Hematopoietic multipotent progenitor cell treated with erythropoietin and hydrocortisone succinate and interleukin-3 and kit ligand, for 6 days (in vitro differentiated cells): ENCODE measurements at regions not wholly inside any gene's neighbourhood (a gene's known extent, or its start where the extent isn't known, plus 50 kb on each side); places are given as distances from the start of the nearest gene placed in this dataset.
A peak's percentile ranks its signal among the peaks of the same experiment; 100 is the strongest.
"Not testable (repeated sequence)": the region's sequence is repeated elsewhere in the genome, so short reads cannot be mapped to it uniquely, and the experiment has no call there.

ENCODE experiments used
- DNase-seq: peaks from one replicate; pipeline ENCODE4 v3.0.0-alpha.2; 2015

GRCh38 chr13:33634546-33634982 is 183.4 kb upstream of the RFC3 start:
- no peak for DNase-seq

DNA sequence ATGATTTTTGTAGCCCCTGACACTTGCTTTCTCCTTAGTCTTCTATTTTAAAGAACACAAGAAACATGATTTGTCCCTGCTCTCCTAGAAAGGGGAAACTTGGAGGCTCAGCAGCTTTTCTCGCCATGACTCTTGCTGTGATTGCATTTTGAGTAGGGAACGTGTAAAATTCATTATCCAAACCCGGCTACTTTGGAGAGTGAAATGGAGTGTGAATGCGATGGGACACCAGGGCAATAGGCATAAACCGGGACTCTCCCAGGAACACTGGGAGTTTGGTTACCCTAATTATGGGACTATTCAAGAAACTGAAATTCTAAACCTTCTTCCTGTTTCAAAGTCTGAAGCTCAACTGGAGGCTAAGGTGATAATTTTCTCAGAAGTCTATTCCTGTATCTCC is 181.7 kb upstream of the RFC3 start:
- DNase-seq: no peak

DNA sequence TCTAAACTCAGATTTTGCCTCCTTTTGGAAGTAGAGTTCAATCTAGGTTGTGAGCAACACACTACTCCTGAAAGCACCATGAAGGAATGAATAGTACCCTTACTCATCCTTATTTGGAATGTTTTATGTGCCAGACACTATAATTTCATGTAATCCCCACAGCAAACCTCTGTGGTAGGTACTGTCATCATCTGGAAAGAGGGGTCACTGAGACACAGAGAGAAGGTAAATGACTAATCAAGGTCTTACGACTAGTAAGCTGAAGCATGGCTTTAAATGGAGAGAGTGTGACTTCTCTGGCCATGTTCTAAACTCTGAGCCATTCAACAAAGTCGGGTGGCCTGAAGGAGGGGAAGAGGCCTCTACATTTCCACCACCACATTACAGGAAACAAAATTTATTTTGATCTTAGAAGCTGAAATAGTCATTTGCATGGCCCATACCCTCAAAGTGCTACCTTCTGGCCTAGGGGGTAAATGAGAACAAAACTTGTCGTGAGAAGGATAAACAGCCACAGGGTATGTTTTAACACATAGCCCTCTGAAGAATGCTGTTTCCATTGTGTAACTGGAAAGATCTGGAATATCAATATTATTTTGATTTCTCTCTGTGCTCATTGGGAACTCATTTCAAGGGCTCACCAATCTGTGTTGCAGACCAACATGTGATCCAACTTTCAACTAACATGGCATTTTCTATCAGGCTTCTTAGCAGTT is 180.8 kb upstream of the RFC3 start:
- DNase-seq: no peak

GRCh38 chr13:33637978-33638743 is 179.8 kb upstream of the RFC3 start:
- no peak for DNase-seq

DNA sequence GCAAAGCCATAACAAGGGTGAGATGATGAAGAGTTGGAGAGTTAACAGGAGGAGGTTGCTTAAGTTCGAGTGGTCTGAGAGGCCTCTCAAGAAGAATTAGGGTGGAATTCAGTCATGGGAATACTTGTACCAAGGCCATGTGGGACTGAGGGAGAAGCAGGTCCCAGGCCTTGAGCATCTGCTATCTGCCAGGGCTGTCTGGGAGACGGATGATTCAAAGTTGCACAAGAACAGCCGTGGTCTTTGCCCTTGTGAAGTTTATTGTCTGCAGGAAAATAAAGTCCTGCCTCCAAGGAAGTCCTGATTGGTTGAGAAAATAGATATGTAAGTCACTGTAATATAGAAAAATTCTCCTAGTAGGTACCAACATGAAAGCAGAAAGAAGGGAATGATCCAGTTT is 178.8 kb upstream of the RFC3 start:
- no peak for DNase-seq

DNA sequence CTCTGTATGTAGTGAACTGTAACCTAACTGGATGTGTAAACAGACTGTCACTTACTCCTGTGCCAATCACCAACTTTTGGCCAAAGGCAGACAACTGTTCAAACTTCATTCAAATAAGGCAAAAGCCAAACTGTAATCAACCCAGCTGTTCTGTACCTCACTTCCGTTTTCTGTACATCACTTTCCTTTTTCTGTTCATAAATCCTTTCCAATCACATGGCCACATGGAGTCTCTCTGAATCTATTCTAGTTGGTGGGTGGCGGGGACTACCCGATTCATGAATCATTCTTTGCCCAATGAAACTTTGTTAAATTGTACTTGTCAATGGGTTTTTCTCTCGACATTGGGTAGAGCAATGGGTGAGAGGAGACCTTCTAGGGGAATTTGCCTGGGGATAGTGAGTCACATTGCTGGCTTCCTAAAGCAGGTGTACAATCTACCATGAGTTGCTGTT is 178.3 kb upstream of the RFC3 start:
- no peak for DNase-seq

- no peak for DNase-seq
These were observed 177.1 kb upstream of the RFC3 start for GRCh38 chr13:33640832-33641231.

- DNase-seq: no peak
These were observed 175.4 kb upstream of the RFC3 start for GRCh38 chr13:33642374-33643065.

- DNase-seq: peak; percentile 3
These were observed 173.1 kb upstream of the RFC3 start for GRCh38 chr13:33644581-33645543.

GRCh38 chr13:33645591-33646554 is 172.1 kb upstream of the RFC3 start:
- no peak for DNase-seq

GRCh38 chr13:33649212-33649878 is 168.6 kb upstream of the RFC3 start:
- no peak for DNase-seq

- DNase-seq: no peak
These were observed 166.2 kb upstream of the RFC3 start for GRCh38 chr13:33651766-33652165.

- no peak for DNase-seq
These were observed 160.7 kb upstream of the RFC3 start for GRCh38 chr13:33657274-33657673.

DNA sequence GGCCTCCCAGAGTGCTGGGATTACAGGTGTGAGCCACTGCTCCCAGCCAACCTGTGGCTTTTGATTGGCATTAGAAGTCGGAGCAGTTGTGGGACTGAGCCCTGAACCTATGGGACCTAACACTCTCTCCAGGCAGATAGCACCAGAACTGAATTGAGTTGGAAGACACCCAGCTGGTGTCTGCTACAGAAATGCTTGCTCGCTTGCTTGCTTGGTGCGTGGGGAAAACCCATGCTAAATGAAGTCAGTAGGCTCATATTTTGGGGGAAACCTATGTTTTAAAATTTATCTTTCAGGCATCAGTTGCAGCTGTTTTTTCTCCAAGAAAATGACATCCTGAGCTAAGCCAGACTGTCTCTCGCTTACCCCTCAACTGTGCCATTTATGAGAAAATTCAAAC is 158.5 kb upstream of the RFC3 start:
- no peak for DNase-seq

DNA sequence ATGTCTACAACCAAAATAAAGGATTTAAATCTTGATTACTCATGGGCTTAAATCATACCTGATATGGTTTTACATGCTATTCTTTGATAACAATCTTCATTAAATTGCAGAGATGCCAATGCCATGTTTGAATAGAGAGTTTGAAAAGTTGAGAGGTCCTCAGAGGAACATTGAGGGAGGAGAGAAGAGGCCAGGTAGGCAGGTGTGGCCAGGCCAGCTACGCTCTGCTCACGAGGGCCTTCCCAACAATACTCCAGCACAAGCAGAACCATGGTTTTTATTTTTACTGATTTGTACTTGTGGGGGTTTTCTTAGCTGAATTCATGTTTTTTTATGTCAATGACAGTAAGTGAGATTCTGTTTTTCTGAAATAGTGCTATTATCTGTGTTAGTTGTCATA is 158.1 kb upstream of the RFC3 start:
- no peak for DNase-seq

GRCh38 chr13:33662392-33662791 is 155.6 kb upstream of the RFC3 start:
- no peak for DNase-seq

DNA sequence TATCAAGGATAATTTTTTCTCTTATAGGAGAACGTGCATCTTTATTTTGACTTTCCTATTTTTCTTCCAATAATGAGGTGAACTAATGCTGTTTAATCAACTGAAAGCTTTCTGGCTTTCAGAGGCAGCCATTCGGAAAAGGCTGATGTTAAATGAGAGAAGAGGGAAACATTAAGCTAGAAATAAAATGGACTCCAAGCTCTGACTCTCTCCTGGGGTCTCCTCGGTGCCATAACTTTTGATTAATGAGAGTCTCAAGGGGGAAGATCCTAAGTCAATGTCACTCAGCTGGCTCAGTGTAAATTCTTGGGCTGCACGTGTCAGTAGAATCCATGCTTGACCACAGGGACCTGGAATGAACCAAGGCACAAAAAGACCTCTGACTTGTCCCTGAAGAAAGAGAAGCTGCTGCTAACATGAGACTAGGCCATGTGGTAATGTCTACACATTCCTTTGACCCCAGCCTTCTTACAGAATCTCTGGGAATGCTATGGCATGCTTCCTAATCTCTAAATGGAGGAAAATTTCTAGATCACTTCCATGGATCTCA is 152.2 kb upstream of the RFC3 start:
- no peak for DNase-seq

DNA sequence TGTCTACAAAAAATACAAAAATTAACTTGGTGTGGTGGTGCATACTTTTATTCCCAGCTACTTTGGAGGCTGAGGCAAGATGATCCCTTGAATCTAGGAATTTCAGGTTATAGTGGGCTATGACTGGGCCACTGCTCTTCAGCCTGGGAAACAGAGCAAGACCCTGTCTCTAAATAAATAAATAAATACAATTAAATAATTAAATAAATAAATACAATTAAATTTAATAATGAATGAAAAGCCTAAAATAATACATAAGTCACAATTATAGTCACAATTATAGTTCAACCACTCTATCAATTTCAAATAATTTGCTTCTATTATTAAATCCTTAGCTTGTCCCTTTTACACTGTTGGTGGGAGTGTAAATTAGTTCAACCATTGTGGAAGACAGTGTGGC is 146.4 kb upstream of the RFC3 start:
- DNase-seq: no peak

GRCh38 chr13:33672022-33672421 is 145.9 kb upstream of the RFC3 start:
- not testable (repeated sequence) for DNase-seq
